Thyroid gland (tissue), 4 donors: ENCODE measurements at regions not wholly inside any gene's neighbourhood (a gene's known extent, or its start where the extent isn't known, plus 50 kb on each side); places are given as distances from the start of the nearest gene placed in this dataset.
A peak's percentile ranks its signal among the peaks of the same experiment; 100 is the strongest.

Experiments used
- DNase-seq, 2 donors: peaks; one replicate each; pipeline ENCODE4 v3.0.0-alpha.2; 2019
- H3K27ac ChIP-seq, 3 donors: fragments of 200-600 bp; sonication (generic); 1 replicate in 2 of 3; 2 replicates in 1 of 3; pipeline ENCODE4 v1.5.1; 2016 to 2019; ENCODE audit warnings: mild to moderate bottlenecking in 1 of 3, moderate library complexity in 1 of 3
- H3K27me3 ChIP-seq: fragments of 200-600 bp; sonication (generic); one replicate; pipeline ENCODE4 v1.5.1; 2019
- H3K36me3 ChIP-seq, 2 donors: fragments of 200-600 bp; sonication (generic); one replicate each; pipeline ENCODE4 v1.5.1; 2016 to 2019
- H3K4me1 ChIP-seq, 2 donors: fragments of 200-600 bp; sonication (generic); one replicate each; pipeline ENCODE4 v1.5.1; 2017 to 2019
- H3K4me3 ChIP-seq, 3 donors: fragments of 200-600 bp; sonication (generic); replicated peaks in 1 of 3; 1 replicate in 2 of 3; 2 replicates in 1 of 3; pipeline ENCODE4 v1.5.1; 2016; ENCODE audit warnings: mild to moderate bottlenecking in 1 of 3
- H3K9me3 ChIP-seq: fragments of 200-600 bp; sonication (generic); one replicate; pipeline ENCODE4 v1.5.1; 2017
- POLR2A ChIP-seq, 2 donors: fragments of 450-650 bp; IDR thresholded peaks; one replicate each; pipeline ENCODE4 v1.6.1; 2017; ENCODE audit warnings: antibody characterized with exemption in 2 of 2, mild to moderate bottlenecking in 2 of 2, moderate library complexity in 1 of 2
- WGBS, 2 donors: methylation state at CpG; one replicate each; pipeline ENCODE4 v1.1.5; 2017; 5-methylcytosine and 5-hydroxymethylcytosine counted together
- intact Hi-C: fragments of 100-400 bp; cut with DNase I; formaldehyde crosslinking; loops from one replicate; pipeline ENCODE4 v1.15.1; 2023
- TF ChIP-seq, protein P1 (sequence below), 6 experiments: fragments of 200-600 bp in 3 of 6; fragments of 450-650 bp in 3 of 6; sonication (generic) in 3 of 6; IDR thresholded peaks; one replicate each; pipeline ENCODE4 v1.5.1; 2016 to 2019; ENCODE audit warnings: antibody characterized with exemption in 6 of 6, mild to moderate bottlenecking in 2 of 6, inconsistent platforms in 1 of 6, moderate library complexity in 1 of 6

GRCh38 chr5:56481428-56482357 lies 248.6 kb upstream of the ANKRD55 start:
- Histone ChIP-seq H3K9me3 (no peaks in the 10 kb centered on the region), H3K4me3 (peak overlapping the region; percentile 22 to 67 (median 48)), H3K4me1 (peaks cover 25 to 31% of the 10 kb centered on the region in 2 donors), H3K36me3 (no peaks in the 10 kb centered on the region), H3K27ac (peak overlapping the region; percentile 95 to 99 (median 99)), H3K27me3 (no peaks in the 10 kb centered on the region)
- intact Hi-C loops, result loop anchor here (10.0 kb wide), 1 partner anchor 207 kb away; no protein-coding TSS in a partner anchor
- TF ChIP-seq POLR2A (IDR thresholded peaks at IDR 0.05), result peak in 1 of 2 donors; percentile 66
- TF ChIP-seq, protein P1, sequence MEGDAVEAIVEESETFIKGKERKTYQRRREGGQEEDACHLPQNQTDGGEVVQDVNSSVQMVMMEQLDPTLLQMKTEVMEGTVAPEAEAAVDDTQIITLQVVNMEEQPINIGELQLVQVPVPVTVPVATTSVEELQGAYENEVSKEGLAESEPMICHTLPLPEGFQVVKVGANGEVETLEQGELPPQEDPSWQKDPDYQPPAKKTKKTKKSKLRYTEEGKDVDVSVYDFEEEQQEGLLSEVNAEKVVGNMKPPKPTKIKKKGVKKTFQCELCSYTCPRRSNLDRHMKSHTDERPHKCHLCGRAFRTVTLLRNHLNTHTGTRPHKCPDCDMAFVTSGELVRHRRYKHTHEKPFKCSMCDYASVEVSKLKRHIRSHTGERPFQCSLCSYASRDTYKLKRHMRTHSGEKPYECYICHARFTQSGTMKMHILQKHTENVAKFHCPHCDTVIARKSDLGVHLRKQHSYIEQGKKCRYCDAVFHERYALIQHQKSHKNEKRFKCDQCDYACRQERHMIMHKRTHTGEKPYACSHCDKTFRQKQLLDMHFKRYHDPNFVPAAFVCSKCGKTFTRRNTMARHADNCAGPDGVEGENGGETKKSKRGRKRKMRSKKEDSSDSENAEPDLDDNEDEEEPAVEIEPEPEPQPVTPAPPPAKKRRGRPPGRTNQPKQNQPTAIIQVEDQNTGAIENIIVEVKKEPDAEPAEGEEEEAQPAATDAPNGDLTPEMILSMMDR (IDR thresholded peaks at IDR 0.05), result peak in 2 of 6 experiments; percentile 15 to 19
- WGBS, 2 donors, result 20 to 22% methylated on average over 22 to 26 of the region's 26 CpGs
- peak; percentile 70 to 74 for DNase-seq

DNA sequence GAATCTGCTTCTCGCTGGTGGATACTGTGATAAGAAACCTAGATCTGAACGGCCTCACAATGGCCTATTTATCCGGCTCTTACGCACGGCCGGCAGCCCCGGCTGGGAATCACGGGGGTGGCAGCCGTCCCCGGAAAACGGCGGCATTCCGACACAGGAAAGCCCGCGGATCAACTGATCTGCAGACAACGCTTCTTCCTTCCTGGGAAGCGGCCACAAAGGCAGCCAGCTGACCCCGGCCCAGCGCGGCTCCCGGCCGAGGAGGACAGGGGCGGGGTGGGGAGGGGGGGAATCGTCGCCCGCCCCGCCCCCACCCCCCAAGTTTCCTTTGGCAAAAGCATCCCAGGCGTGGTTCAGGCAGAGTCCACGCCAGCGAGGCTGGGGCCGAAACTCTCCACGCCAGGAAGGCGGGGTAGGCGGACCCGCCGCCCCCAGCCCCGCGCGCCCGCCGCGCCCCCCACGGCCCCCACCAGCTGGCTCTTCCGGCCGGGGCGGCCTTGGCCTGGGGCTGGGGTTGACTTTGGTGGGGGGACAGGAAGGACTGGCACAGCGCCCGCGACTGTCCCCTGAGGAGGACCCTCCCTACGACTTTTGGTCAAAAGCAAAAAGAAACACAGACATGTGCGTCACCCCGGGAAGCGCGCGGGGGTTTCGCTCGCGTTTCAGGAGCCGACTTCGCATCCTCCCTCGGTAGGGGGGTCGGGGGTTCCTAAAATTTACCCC lies 247.7 kb upstream of the ANKRD55 start:
- peak; percentile 60 to 67 for DNase-seq
- intact Hi-C loops, result loop anchor here (10.0 kb wide), 1 partner anchor 206 kb away; no protein-coding TSS in a partner anchor
- peak in 1 of 2 donors; percentile 27 for TF ChIP-seq POLR2A (IDR thresholded peaks at IDR 0.05)
- TF ChIP-seq, protein P1 (IDR thresholded peaks at IDR 0.05), result no peak
- WGBS, 2 donors, result 1 to 2% methylated on average over 36 to 38 of the region's 62 CpGs
- H3K4me1 ChIP-seq, result peaks cover 30 to 39% of the 10 kb centered on the region in 2 donors
- H3K36me3 ChIP-seq, result no peaks in the 10 kb centered on the region
- H3K4me3 ChIP-seq, result peak overlapping the region; percentile 22 to 67 (median 48)
- peak overlapping the region; percentile 95 to 99 (median 99) for H3K27ac ChIP-seq
- no peaks in the 10 kb centered on the region for H3K27me3 ChIP-seq
- no peaks in the 10 kb centered on the region for H3K9me3 ChIP-seq

DNA sequence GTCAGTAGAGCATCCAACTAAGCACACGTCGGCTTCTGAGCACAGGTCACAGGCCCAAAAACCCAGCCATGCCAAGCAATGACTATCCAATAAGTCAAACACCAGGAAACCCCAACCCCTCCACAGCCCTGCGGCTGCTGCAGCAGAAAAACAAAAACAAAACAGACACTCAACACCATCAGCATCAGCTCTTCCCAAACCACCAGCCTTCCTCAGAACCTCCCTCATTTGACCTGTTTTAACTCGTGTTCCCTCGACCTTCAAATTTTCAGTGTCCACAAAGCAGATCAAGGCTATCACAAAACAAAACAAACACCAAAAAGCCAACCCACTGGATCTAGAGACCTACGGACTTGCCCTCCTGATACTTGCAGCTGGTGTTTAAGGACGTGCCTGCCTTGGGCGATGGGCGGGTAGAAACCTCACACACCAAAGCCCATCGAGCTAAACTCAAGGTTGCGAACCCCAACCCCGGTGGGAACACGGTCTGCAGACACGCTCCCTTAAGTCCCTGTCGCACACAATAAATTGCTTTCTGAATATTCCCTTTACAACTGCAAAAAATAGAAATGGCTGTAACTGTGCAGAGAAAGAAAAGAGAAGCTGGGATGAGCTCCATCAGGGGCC lies 247.1 kb upstream of the ANKRD55 start:
- DNase-seq, result peak; percentile 45 to 51
- WGBS, 2 donors, result 18 to 23% methylated on average over 15 of the region's 15 CpGs
- no peaks in the 10 kb centered on the region for H3K27me3 ChIP-seq
- TF ChIP-seq, protein P1 (IDR thresholded peaks at IDR 0.05), result no peak
- peak in 1 of 2 donors; percentile 35 for TF ChIP-seq POLR2A (IDR thresholded peaks at IDR 0.05)
- peaks cover 30 to 42% of the 10 kb centered on the region in 2 donors for H3K4me1 ChIP-seq
- H3K36me3 ChIP-seq, result no peaks in the 10 kb centered on the region
- peak overlapping the region in 2 of 3 donors; percentile 48 to 67 for H3K4me3 ChIP-seq
- H3K9me3 ChIP-seq, result no peaks in the 10 kb centered on the region
- peak overlapping the region; percentile 95 to 99 (median 99) for H3K27ac ChIP-seq
- intact Hi-C loops, result loop anchor here (10.0 kb wide), 1 partner anchor 205 kb away; no protein-coding TSS in a partner anchor

DNA sequence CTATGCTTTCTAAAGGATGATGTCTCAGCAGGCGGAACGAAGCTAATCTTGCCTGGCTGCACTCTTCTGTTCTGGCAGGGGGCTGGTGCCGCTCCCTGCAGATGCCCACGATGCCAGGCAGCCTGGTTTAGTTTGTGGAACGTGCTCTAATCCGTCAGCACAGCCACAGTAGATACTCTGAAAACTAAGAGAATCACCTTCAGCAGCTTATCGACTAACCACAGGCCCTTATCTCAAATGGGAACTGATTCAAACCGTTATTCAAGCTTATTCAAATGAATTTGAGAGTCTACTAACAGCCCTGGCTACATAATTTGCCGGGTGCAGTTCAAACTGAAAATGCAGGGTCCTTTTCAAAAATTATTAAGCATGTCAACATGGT lies 246.6 kb upstream of the ANKRD55 start:
- Histone ChIP-seq H3K4me3 (no peak overlapping the region), H3K27ac (peak overlapping the region; percentile 95 to 99 (median 99)), H3K9me3 (no peaks in the 10 kb centered on the region), H3K4me1 (peaks cover 30 to 42% of the 10 kb centered on the region in 2 donors), H3K36me3 (no peaks in the 10 kb centered on the region), H3K27me3 (no peaks in the 10 kb centered on the region)
- peak in 1 of 2 donors; percentile 24 for TF ChIP-seq POLR2A (IDR thresholded peaks at IDR 0.05)
- TF ChIP-seq, protein P1 (IDR thresholded peaks at IDR 0.05), result no peak
- intact Hi-C loops, result loop anchor here (10.0 kb wide), 2 partner anchors 205 to 335 kb away; partner anchors contain the start of gene MAP3K1
- DNase-seq, result peak; percentile 56 to 68
- 25 to 34% methylated on average over 7 to 9 of the region's 9 CpGs for WGBS, 2 donors
